SU-DHL-6 (cell line): ENCODE measurements at regions not wholly inside any gene's neighbourhood (a gene's known extent, or its start where the extent isn't known, plus 50 kb on each side); places are given as distances from the start of the nearest gene placed in this dataset.

ENCODE experiments used
- H2AFZ ChIP-seq: fragments of 200-600 bp; sonication (generic); 2 replicates; pipeline ENCODE4 v1.6.1; 2014; ENCODE audit warnings: low read depth, mild to moderate bottlenecking, moderate library complexity, mixed read lengths, antibody characterized with exemption, low read length; ENCODE audit not compliant: severe bottlenecking
- H3F3A ChIP-seq: fragments of 200-600 bp; shearing (Covaris generic); 2 replicates; pipeline ENCODE4 v1.6.0; 2016; ENCODE audit warnings: antibody characterized with exemption, mild to moderate bottlenecking; ENCODE audit not compliant: insufficient read depth
- H3K27ac ChIP-seq: fragments of 200-600 bp; sonication (generic); 2 replicates; pipeline ENCODE4 v1.5.1; 2016; ENCODE audit warnings: low read depth, mild to moderate bottlenecking, low read length, moderate library complexity, mixed read lengths
- H3K27me3 ChIP-seq: fragments of 200-600 bp; sonication (generic), shearing (Covaris generic); 2 replicates; pipeline ENCODE4 v1.6.0; 2014; ENCODE audit warnings: mild to moderate bottlenecking, low read length
- H3K36me3 ChIP-seq: fragments of 200-600 bp; sonication (generic); 2 replicates; pipeline ENCODE4 v1.6.1; 2014; ENCODE audit warnings: mild to moderate bottlenecking, low read length, mixed read lengths
- H3K4me2 ChIP-seq: fragments of 300-600, 200-600 bp; shearing (Covaris generic), sonication (generic); 2 replicates; pipeline ENCODE4 v1.6.0; 2014; ENCODE audit warnings: low read length, low read depth, mild to moderate bottlenecking; ENCODE audit not compliant: poor library complexity, severe bottlenecking
- H3K4me3 ChIP-seq: fragments of 200-600 bp; sonication (generic); 2 replicates; pipeline ENCODE4 v1.5.1; 2014; ENCODE audit warnings: antibody characterized with exemption, low read length, mild to moderate bottlenecking, mixed read lengths; ENCODE audit not compliant: insufficient read depth, poor library complexity, severe bottlenecking
- H3K79me2 ChIP-seq: fragments of 200-600 bp; sonication (generic); 2 replicates; pipeline ENCODE4 v1.6.1; 2014; ENCODE audit warnings: mild to moderate bottlenecking, low read length, moderate library complexity; ENCODE audit not compliant: insufficient read depth
- H3K9ac ChIP-seq: fragments of 200-600 bp; sonication (generic); 2 replicates; pipeline ENCODE4 v1.7.0; 2014; ENCODE audit warnings: mild to moderate bottlenecking, low read length
- H3K9me2 ChIP-seq: fragments of 200-600 bp; sonication (generic); replicated peaks from 2 replicates; pipeline ENCODE4 v1.6.1; 2014; ENCODE audit warnings: low read length; ENCODE audit not compliant: insufficient read depth
- H3K9me3 ChIP-seq: fragments of 200-600 bp; sonication (generic); 2 replicates; pipeline ENCODE4 v1.6.1; 2014; ENCODE audit warnings: low read length, mixed read lengths; ENCODE audit not compliant: insufficient read depth
- H4K20me1 ChIP-seq: fragments of 200-600 bp; sonication (generic); 2 replicates; pipeline ENCODE4 v1.6.1; 2014; ENCODE audit warnings: low read depth, mild to moderate bottlenecking, antibody characterized with exemption, low read length, moderate library complexity, mixed read lengths
- EZH2phosphoT487 ChIP-seq: fragments of 200-600 bp; sonication (generic), shearing (Covaris generic); conservative IDR thresholded peaks from 2 replicates; pipeline ENCODE4 v1.6.1; 2018; ENCODE audit warnings: mild to moderate bottlenecking, antibody characterized with exemption, low read length, moderate library complexity, mixed read lengths
- TF ChIP-seq, protein P1 (sequence below): fragments of 200-600 bp; sonication (generic); IDR thresholded peaks from one replicate; pipeline ENCODE4 v1.5.1; 2017; ENCODE audit warnings: antibody characterized with exemption, mild to moderate bottlenecking, low read length, moderate library complexity; ENCODE audit not compliant: insufficient read depth, poor library complexity, severe bottlenecking

DNA sequence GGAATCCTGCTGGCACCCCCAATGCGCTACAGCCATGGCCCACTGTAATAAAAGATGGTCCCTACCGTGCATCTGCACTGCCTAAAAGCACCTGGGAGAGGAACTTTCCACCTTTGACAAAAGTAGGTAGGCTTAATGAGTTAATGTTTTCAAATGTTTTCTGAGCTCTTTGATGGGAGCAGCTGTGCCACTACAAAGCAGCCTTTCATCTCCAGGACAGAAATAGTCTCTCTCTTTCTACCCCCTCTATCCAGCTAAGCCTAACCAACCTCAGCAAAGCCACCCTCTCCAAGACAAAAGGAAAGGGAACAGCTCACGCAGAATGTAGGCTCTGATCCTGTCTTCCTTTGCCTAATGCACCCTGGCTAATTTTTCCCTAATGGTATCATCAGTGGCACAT is 560.2 kb downstream of the UQCRFS1 start:
- Histone ChIP-seq H3K27me3 (no peaks in the 10 kb centered on the region), H3K9me3 (no peaks in the 10 kb centered on the region), H4K20me1 (no peaks in the 10 kb centered on the region), H3K9me2 (no peaks in the 10 kb centered on the region), H3K79me2 (no peaks in the 10 kb centered on the region), H3F3A (no peaks in the 10 kb centered on the region), H3K4me2 (no peak overlapping the region), H3K27ac (no peak overlapping the region), H3K9ac (no peak overlapping the region), H2AFZ (no peak overlapping the region), H3K4me3 (no peak overlapping the region), H3K36me3 (no peaks in the 10 kb centered on the region)
- TF ChIP-seq, protein P1, sequence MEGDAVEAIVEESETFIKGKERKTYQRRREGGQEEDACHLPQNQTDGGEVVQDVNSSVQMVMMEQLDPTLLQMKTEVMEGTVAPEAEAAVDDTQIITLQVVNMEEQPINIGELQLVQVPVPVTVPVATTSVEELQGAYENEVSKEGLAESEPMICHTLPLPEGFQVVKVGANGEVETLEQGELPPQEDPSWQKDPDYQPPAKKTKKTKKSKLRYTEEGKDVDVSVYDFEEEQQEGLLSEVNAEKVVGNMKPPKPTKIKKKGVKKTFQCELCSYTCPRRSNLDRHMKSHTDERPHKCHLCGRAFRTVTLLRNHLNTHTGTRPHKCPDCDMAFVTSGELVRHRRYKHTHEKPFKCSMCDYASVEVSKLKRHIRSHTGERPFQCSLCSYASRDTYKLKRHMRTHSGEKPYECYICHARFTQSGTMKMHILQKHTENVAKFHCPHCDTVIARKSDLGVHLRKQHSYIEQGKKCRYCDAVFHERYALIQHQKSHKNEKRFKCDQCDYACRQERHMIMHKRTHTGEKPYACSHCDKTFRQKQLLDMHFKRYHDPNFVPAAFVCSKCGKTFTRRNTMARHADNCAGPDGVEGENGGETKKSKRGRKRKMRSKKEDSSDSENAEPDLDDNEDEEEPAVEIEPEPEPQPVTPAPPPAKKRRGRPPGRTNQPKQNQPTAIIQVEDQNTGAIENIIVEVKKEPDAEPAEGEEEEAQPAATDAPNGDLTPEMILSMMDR, result no peak
- TF ChIP-seq EZH2phosphoT487, result no peak

DNA sequence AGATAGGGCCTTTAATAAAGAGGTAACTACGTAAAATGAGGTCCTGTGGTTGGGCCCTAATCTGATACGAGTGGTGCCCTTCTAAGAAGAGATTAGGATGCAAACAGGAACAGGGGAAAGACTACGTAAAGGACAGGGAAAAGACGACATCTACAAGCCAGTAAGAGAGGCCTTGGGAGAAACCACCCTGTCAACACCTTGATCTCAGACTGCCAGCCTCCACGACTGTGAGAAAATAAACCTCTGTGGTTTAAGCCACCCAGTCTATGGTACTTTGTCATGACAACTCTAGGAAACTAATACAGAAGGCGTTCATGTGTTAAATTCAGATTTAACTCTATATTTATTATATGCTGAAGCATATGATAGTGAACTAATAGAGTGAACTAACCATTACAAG is 566.3 kb downstream of the UQCRFS1 start:
- H3K27ac ChIP-seq, result no peak overlapping the region
- no peaks in the 10 kb centered on the region for H3F3A ChIP-seq
- H3K9me2 ChIP-seq, result no peaks in the 10 kb centered on the region
- H3K4me2 ChIP-seq, result no peak overlapping the region
- TF ChIP-seq EZH2phosphoT487, result no peak
- TF ChIP-seq, protein P1, result no peak
- H3K79me2 ChIP-seq, result no peaks in the 10 kb centered on the region
- no peak overlapping the region for H2AFZ ChIP-seq
- no peaks in the 10 kb centered on the region for H4K20me1 ChIP-seq
- H3K36me3 ChIP-seq, result no peaks in the 10 kb centered on the region
- H3K9me3 ChIP-seq, result no peaks in the 10 kb centered on the region
- H3K27me3 ChIP-seq, result no peaks in the 10 kb centered on the region
- no peak overlapping the region for H3K9ac ChIP-seq
- no peak overlapping the region for H3K4me3 ChIP-seq

DNA sequence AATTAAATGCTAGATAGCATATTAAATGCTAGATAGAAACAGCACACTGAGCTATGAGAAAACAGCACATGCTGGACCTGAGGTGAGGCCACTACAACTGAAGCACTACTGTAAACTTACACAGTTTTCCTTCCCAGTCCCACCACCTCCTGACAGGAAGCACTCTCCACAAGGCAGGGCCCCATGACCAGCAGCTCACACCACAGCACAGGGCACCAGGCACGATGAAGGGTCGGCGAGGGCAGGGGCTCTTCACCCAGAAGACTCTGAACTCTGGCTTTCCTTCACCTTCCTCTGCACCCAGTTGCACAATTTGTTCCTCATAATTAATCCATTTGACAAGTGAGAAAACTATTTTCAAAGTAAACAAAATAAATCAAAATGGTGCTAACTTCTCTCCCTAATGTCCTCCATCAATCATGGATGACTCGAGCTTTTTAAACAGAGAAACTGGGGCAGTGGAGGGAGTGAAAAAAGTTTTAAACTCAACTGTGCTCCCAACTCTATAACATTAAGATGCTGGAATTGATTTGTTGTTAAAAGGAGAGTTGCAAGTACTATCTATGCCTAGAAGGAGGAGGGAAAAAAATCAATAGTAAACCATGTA is 568.7 kb downstream of the UQCRFS1 start:
- Histone ChIP-seq H2AFZ (no peak overlapping the region), H4K20me1 (no peaks in the 10 kb centered on the region), H3K4me3 (no peak overlapping the region), H3K79me2 (no peaks in the 10 kb centered on the region), H3F3A (no peaks in the 10 kb centered on the region), H3K36me3 (no peaks in the 10 kb centered on the region), H3K27ac (no peak overlapping the region), H3K9me2 (no peaks in the 10 kb centered on the region), H3K4me2 (no peak overlapping the region), H3K9me3 (no peaks in the 10 kb centered on the region), H3K27me3 (no peaks in the 10 kb centered on the region), H3K9ac (no peak overlapping the region)
- no peak for TF ChIP-seq EZH2phosphoT487
- TF ChIP-seq, protein P1, result no peak
